Naive thymus-derived CD8-positive, alpha-beta T cell (primary cell): ENCODE measurements at regions not wholly inside any gene's neighbourhood (a gene's known extent, or its start where the extent isn't known, plus 50 kb on each side); places are given as distances from the start of the nearest gene placed in this dataset.

Experiments used
- ATAC-seq, 2 donors: fragments of 150-1000 bp; cut with Tn5 transposase in 1 of 2; sonication (Bioruptor Pico), chemical (Tn5 transposase) in 1 of 2; 1 replicate in 1 of 2; 2 replicates in 1 of 2; pipeline ENCODE4 v1.10.0; 2021; ENCODE audit warnings: mild to moderate bottlenecking in 2 of 2, moderate library complexity in 2 of 2
- POLR2A ChIA-PET: fragments of 350-600 bp; sonication (Branson Sonifier 250); formaldehyde crosslinking; loops from one replicate; lab custom pipeline; 2021; ENCODE audit warnings: antibody characterized with exemption; lab: Charles Lee
- DNase-seq, 10 donors: peaks; one replicate each; pipeline versions ENCODE4 v3.0.0 to v3.0.0-alpha.2; 2020 to 2022
- H3K27ac Mint-ChIP-seq, 10 donors: one replicate each; pipeline ENCODE4 v1.8.0; 2020 to 2022; ENCODE audit warnings: mild to moderate bottlenecking in 10 of 10, mixed read lengths in 10 of 10, moderate library complexity in 4 of 10, inconsistent platforms in 1 of 10
- H3K27me3 Mint-ChIP-seq, 5 donors: one replicate each; pipeline ENCODE4 v1.8.0; 2021 to 2022; ENCODE audit warnings: mixed read lengths in 5 of 5
- H3K36me3 Mint-ChIP-seq, 3 donors: one replicate each; pipeline ENCODE4 v1.8.0; 2020 to 2022; ENCODE audit warnings: mixed read lengths in 3 of 3, mild to moderate bottlenecking in 2 of 3, inconsistent platforms in 1 of 3
- H3K4me1 Mint-ChIP-seq, 4 donors: one replicate each; pipeline ENCODE4 v1.8.0; 2021 to 2022; ENCODE audit warnings: mixed read lengths in 4 of 4
- H3K4me3 Mint-ChIP-seq, 10 donors: one replicate each; pipeline ENCODE4 v1.8.0; 2020 to 2022; ENCODE audit warnings: mild to moderate bottlenecking in 10 of 10, mixed read lengths in 10 of 10, moderate library complexity in 6 of 10, inconsistent platforms in 1 of 10
- H3K9me3 Mint-ChIP-seq, 9 donors: one replicate each; pipeline ENCODE4 v1.8.0; 2020 to 2022; ENCODE audit warnings: mixed read lengths in 9 of 9, mild to moderate bottlenecking in 3 of 9, inconsistent platforms in 1 of 9, moderate library complexity in 1 of 9

DNA sequence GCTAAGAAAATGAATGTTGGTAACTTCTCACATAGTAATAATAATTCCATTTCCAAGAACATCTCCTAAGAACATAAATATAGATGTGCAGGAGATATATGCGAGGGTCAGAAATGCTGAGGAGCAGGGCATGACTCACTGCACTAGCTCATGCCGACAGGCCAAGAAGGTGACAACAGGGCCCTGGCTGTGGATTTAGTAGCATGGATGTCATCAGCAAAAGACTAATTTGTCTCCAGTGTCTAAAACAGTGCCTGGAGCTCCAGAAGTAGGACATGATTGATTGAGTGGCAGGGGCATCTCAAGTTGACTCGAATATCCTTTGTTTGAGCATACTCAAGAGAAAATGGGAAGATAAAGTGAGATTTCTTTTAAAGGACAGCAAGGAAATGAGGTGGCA lies 207.0 kb upstream of the FOXA2 start:
- H3K27me3 Mint-ChIP-seq: peaks cover 2 to 15% (median 4%) of the 10 kb centered on the region in 5 donors
- POLR2A ChIA-PET: no interaction called here

DNA sequence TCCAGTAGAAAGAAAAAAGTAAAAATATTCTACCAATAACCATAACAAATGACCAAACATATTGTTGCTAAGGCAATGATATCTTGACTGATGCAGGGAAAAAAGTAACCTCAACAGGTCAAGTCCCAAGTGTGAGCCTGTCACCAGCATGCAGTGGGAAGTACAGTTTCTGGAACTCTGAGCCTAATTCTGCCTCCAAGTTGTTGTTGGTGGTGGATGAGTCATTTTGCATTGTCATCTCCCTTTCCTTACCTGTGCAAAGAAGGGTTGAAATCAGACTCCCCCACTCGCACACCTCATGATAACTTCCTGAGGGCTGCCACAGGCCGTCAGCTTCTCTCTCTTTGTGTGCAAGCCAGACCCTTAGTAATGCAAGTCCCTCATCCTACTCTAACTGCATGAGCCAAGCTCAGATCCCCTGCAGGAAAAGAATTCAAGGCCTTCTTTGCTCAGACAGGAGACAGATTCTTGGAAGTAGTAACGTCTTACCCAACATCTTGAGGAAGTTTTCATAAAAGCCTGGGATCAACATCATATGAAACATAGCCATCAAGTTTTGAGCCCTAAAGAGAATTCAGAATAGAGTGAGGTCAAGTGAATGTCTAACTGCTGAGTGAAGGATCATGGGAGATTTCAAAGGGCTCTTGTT lies 207.6 kb upstream of the FOXA2 start:
- Mint-ChIP-seq H3K27me3 (peaks cover 0 to 11% (median 2%) of the 10 kb centered on the region in 5 donors), H3K27ac (no peak overlapping the region), H3K9me3 (peaks cover 0 to 18% (median 0%) of the 10 kb centered on the region in 9 donors), H3K4me1 (no peaks in the 10 kb centered on the region), H3K36me3 (no peaks in the 10 kb centered on the region), H3K4me3 (no peak overlapping the region)
- ATAC-seq: no peak
- no peak for DNase-seq
- POLR2A ChIA-PET: no interaction called here

More for the DNA sequence above, 207.0 kb upstream of the FOXA2 start:
- ATAC-seq: no peak
- Mint-ChIP-seq H3K4me1 (no peaks in the 10 kb centered on the region), H3K4me3 (no peak overlapping the region), H3K36me3 (no peaks in the 10 kb centered on the region), H3K27ac (no peak overlapping the region), H3K9me3 (peaks cover 0 to 14% (median 0%) of the 10 kb centered on the region in 9 donors)
- no peak for DNase-seq

DNA sequence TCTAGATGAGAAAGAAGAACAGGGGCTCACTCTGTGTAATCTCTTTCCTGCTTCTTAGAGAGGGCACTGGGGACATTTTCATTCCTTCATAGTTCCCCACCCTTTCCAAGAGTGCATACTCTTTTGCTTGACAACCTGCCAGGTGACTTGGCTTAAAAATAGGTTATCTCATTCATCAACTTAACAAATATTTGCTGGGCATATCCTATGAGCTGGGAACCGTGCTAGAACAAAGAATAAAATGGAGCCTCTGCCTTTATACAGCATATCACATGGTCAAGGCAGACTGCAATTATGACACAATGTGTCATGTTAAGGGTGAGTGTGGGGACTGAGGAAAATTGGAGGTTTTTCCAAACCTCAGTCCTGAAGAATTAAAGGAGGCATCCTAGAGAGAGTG lies 209.8 kb upstream of the FOXA2 start:
- H3K27me3 Mint-ChIP-seq: peaks cover 0 to 11% (median 2%) of the 10 kb centered on the region in 5 donors
- POLR2A ChIA-PET: no interaction called here
- peaks cover 0 to 27% (median 0%) of the 10 kb centered on the region in 9 donors for H3K9me3 Mint-ChIP-seq
- ATAC-seq: no peak
- DNase-seq: no peak
- H3K36me3 Mint-ChIP-seq: no peaks in the 10 kb centered on the region
- H3K27ac Mint-ChIP-seq: no peak overlapping the region
- H3K4me3 Mint-ChIP-seq: no peak overlapping the region
- no peaks in the 10 kb centered on the region for H3K4me1 Mint-ChIP-seq

DNA sequence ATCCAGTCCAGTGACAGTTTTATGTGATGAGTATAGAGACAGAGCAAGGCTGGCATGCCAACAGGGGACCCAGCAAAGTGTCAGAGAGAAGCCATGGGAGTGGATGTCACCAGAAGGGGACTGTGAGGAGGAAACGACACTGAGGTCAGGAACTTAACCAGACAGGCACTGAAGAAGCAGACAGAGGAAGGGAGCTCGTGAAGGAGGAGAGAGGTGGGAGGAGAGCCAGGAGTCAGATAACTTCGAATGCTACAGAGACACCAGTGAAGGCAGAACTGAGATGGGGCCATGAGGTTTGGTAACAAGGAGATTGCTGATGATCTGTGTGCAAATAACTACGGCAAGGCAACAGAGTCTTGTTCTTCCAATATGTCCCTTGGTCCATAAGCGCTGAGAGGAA lies 211.1 kb upstream of the FOXA2 start:
- H3K4me1 Mint-ChIP-seq: no peaks in the 10 kb centered on the region
- DNase-seq (no peak), ATAC-seq (no peak)
- H3K4me3 Mint-ChIP-seq: no peak overlapping the region
- no peak overlapping the region for H3K27ac Mint-ChIP-seq
- peaks cover 0 to 11% (median 2%) of the 10 kb centered on the region in 5 donors for H3K27me3 Mint-ChIP-seq
- POLR2A ChIA-PET: no interaction called here
- no peaks in the 10 kb centered on the region for H3K36me3 Mint-ChIP-seq
- H3K9me3 Mint-ChIP-seq: peaks cover 0 to 27% (median 0%) of the 10 kb centered on the region in 9 donors

DNA sequence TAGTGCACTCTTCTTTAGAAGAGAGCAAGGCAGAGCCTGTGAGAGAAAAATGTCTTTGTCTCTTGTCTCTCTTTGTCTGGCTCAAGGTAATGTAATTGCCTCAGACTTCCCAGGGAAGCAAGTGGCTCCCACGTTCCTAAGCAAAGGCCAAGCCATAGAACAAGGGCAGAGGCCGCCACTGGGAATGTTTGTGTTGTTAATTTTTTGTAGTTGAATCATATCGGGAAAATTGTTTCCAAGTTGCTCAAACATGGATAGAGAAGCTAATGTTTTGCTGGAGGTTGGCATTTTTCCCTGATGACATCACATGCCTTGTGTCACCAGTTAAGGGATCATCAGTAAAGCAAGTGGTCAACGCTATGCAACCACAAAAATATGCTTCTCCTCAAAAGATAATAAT lies 211.5 kb upstream of the FOXA2 start:
- Mint-ChIP-seq H3K4me3 (no peak overlapping the region), H3K9me3 (peaks cover 0 to 27% (median 0%) of the 10 kb centered on the region in 9 donors), H3K27ac (no peak overlapping the region), H3K36me3 (no peaks in the 10 kb centered on the region), H3K27me3 (peaks cover 0 to 11% (median 2%) of the 10 kb centered on the region in 5 donors), H3K4me1 (no peaks in the 10 kb centered on the region)
- DNase-seq: no peak
- POLR2A ChIA-PET: no interaction called here
- no peak for ATAC-seq

DNA sequence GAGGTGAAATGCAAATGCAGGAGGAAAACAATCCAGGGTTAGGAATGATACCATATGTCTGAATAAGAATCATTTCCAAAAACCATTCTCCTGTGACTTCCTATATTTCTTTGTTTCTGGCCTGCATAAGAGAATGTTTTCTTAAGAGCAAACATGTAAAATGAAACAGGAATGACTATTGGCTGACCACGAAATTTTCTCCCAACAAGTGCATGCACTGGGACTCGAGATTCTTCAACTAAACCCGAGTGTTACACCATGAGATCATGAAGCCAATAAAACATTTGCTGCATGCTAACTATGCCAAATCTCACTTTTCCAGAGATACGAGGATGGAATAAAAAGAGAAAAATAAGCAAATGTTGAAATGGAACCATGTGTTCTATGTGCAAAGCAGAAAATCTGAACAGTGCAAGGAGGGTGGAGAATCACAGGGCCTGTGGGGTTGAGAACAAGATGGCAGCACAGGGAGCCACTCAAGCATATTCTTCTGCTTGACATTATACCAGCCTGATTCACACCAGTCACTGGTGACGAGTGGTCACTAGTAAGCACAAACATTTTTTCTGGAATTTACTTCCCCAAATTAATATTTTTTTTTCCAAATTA lies 212.2 kb upstream of the FOXA2 start:
- ATAC-seq (no peak), DNase-seq (no peak)
- Mint-ChIP-seq H3K4me3 (no peak overlapping the region), H3K36me3 (no peaks in the 10 kb centered on the region), H3K27ac (no peak overlapping the region), H3K9me3 (peaks cover 0 to 27% (median 0%) of the 10 kb centered on the region in 9 donors), H3K4me1 (no peaks in the 10 kb centered on the region), H3K27me3 (peaks cover 2 to 11% (median 2%) of the 10 kb centered on the region in 5 donors)
- POLR2A ChIA-PET: no interaction called here

DNA sequence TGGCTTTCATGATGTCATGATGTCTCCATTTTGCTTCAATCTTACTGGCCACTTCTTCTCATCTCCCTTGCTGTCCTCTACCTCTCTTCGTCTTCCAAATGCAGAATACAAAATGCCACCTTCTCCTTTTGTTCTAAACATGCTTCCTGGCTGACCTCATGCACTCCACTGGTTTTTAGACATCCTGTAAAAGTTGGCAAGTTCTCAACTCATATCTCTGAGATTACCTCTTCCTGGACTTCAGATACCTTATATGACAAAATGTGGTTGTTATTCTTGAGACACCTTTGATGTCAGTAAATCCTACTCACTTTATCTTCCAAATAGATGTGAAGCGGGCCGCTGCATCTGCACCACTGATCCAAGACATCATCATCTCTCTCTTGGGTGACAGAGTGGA lies 212.7 kb upstream of the FOXA2 start:
- no peak overlapping the region for H3K27ac Mint-ChIP-seq
- no peaks in the 10 kb centered on the region for H3K4me1 Mint-ChIP-seq
- ATAC-seq (no peak), DNase-seq (no peak)
- peaks cover 0 to 27% (median 0%) of the 10 kb centered on the region in 9 donors for H3K9me3 Mint-ChIP-seq
- H3K27me3 Mint-ChIP-seq: peaks cover 2 to 12% (median 5%) of the 10 kb centered on the region in 5 donors
- no peaks in the 10 kb centered on the region for H3K36me3 Mint-ChIP-seq
- POLR2A ChIA-PET: no interaction called here
- no peak overlapping the region for H3K4me3 Mint-ChIP-seq

DNA sequence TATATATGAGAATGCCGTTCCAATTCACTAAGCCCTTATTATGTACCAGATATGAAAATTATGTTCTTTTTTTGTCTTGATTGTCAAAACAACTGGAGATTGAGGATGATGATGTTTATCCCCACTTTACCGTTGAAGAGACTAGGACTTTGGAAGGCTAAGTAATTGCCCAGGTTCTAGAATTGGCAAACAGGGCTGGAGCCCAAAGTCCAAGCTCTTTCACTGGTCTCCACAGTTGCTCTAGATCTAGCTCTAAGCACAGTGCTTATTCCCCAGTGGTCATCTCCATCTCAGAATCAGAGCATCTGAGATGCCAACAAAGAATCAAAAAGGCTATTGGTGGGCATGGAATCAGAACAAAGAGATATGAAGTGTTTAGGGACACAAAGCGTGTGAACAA lies 215.3 kb upstream of the FOXA2 start:
- DNase-seq: no peak
- Mint-ChIP-seq H3K36me3 (no peaks in the 10 kb centered on the region), H3K27ac (no peak overlapping the region), H3K27me3 (peaks cover under 1 to 14% (median 6%) of the 10 kb centered on the region in 5 donors), H3K4me1 (no peaks in the 10 kb centered on the region), H3K4me3 (no peak overlapping the region), H3K9me3 (peaks cover 0 to 21% (median 0%) of the 10 kb centered on the region in 9 donors)
- POLR2A ChIA-PET: no interaction called here
- no peak for ATAC-seq

DNA sequence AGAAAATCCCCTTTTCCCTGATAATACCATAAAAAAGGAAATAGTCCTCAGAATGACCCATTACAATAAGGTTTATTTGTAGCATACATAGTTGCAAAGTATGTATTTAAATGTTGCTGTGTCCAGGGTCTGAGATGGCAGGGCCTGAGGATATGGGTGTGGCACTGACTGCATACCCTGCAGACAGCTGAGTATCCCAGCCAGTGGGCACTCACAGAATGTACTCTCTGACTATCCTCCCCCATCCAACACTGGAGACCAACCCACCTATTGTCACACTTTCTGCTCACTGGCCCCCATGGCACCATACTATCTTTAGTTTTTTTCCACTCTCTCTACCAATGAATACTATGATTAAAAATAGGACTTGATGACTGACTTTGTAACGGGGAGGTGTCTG lies 215.8 kb upstream of the FOXA2 start:
- no peak overlapping the region for H3K4me3 Mint-ChIP-seq
- POLR2A ChIA-PET: no interaction called here
- DNase-seq: no peak
- H3K9me3 Mint-ChIP-seq: peaks cover 0 to 17% (median 0%) of the 10 kb centered on the region in 9 donors
- H3K27ac Mint-ChIP-seq: no peak overlapping the region
- no peaks in the 10 kb centered on the region for H3K4me1 Mint-ChIP-seq
- H3K36me3 Mint-ChIP-seq: no peaks in the 10 kb centered on the region
- no peak for ATAC-seq
- H3K27me3 Mint-ChIP-seq: peaks cover 0 to 11% (median 6%) of the 10 kb centered on the region in 5 donors

DNA sequence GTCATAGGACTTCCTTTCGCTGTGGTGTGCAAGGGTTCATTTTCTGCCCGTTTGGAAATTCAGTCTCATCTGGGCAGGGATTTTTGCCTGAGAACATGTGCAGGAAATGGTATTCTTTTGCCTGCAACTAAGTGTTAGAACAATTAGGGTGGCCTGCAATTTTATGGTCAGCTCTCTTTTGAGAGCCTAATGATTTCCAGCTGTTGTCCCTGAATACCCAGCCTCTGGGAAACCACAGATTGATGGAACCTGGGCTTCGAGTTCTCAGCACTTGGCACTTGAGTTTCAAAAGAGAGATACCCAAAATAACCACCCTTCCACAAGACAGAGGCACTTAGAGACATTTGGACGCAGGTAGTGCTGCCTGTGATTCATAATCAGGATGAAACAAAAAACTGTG lies 217.2 kb upstream of the FOXA2 start:
- peaks cover 0 to 11% (median 6%) of the 10 kb centered on the region in 5 donors for H3K27me3 Mint-ChIP-seq
- H3K4me3 Mint-ChIP-seq: no peak overlapping the region
- H3K4me1 Mint-ChIP-seq: no peaks in the 10 kb centered on the region
- DNase-seq: no peak
- POLR2A ChIA-PET: no interaction called here
- H3K27ac Mint-ChIP-seq: no peak overlapping the region
- H3K36me3 Mint-ChIP-seq: no peaks in the 10 kb centered on the region
- ATAC-seq: no peak
- peaks cover 0 to 13% (median 0%) of the 10 kb centered on the region in 9 donors for H3K9me3 Mint-ChIP-seq

DNA sequence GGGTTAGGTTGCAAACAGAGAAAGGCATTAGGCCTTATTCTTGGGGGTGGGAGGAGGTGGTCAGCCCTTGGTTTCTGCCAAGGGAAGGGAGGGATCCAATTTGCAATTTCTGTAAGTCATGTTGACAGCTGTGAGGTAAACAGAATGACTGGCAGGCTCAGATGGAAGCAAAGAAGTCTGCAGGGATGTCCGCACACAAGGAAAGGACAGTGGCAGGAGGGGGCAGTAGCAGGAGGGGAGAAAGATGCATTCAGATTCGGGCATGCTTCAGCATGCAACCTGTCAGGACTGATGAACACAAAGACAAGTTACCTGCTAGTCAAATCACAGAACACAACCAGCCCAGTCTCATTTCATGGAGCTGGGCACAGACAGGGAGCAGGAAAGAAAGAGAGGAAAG lies 217.9 kb upstream of the FOXA2 start:
- ATAC-seq: no peak
- POLR2A ChIA-PET: no interaction called here
- Mint-ChIP-seq H3K4me3 (no peak overlapping the region), H3K27ac (no peak overlapping the region), H3K36me3 (no peaks in the 10 kb centered on the region), H3K4me1 (no peaks in the 10 kb centered on the region), H3K27me3 (peaks cover 0 to 11% (median 6%) of the 10 kb centered on the region in 5 donors), H3K9me3 (peaks cover 0 to 7% (median 0%) of the 10 kb centered on the region in 9 donors)
- DNase-seq: no peak

DNA sequence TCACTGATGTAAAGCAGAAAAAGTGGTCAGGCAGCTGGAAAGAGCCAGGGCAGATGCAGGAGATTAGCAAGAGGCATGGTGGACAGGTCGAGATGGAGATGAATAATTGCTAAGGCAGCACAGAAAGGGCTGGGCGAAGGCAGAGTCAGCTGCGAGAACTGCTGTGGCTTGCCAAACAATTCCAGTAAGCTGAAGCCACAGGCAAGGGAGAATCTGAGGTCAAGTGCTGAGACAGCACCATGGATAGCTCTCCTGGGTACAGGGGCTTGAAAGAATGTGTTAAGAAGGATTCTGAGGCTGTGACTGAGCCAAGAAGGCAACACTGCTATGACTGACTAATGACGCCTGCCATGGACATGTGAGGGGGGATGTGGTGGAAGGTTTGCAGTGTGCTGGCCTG lies 220.8 kb upstream of the FOXA2 start:
- H3K9me3 Mint-ChIP-seq: peaks cover 0 to 2% (median 0%) of the 10 kb centered on the region in 9 donors
- no peaks in the 10 kb centered on the region for H3K36me3 Mint-ChIP-seq
- no peak overlapping the region for H3K4me3 Mint-ChIP-seq
- POLR2A ChIA-PET: no interaction called here
- peaks cover 0 to 11% (median 6%) of the 10 kb centered on the region in 5 donors for H3K27me3 Mint-ChIP-seq
- H3K4me1 Mint-ChIP-seq: no peaks in the 10 kb centered on the region
- no peak for ATAC-seq
- DNase-seq: no peak
- H3K27ac Mint-ChIP-seq: no peak overlapping the region

DNA sequence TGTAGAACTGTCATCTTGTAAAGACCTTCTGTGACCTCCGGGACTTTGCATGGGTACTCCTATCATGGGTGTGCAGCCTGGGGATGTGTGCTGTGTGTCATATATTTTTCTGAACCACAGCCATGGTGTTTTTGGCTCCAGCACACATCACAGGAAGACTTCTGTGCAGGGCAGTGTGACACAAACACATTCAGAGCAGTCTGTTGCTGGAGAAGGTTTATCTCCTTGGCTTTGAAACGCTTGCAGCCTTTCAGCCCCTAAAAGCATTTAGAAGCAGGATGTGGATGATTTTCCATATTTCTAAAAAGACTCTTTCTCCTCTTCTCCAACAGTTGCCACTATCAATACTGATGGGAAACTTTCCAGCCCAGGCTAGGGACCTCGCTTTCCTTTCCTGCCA lies 221.6 kb upstream of the FOXA2 start:
- DNase-seq (no peak), ATAC-seq (no peak)
- peaks cover 0 to 2% (median 0%) of the 10 kb centered on the region in 9 donors for H3K9me3 Mint-ChIP-seq
- H3K27me3 Mint-ChIP-seq: peaks cover 0 to 11% (median 6%) of the 10 kb centered on the region in 5 donors
- no peaks in the 10 kb centered on the region for H3K36me3 Mint-ChIP-seq
- POLR2A ChIA-PET: no interaction called here
- H3K4me3 Mint-ChIP-seq: no peak overlapping the region
- H3K4me1 Mint-ChIP-seq: no peaks in the 10 kb centered on the region
- no peak overlapping the region for H3K27ac Mint-ChIP-seq
